GM04503 (cell line): ENCODE measurements at regions not wholly inside any gene's neighbourhood (a gene's known extent, or its start where the extent isn't known, plus 50 kb on each side); places are given as distances from the start of the nearest gene placed in this dataset.
A peak's percentile ranks its signal among the peaks of the same experiment; 100 is the strongest.
"Not testable (repeated sequence)": the region's sequence is repeated elsewhere in the genome, so short reads cannot be mapped to it uniquely, and the experiment has no call there.

ENCODE experiments used
- DNase-seq: peaks from one replicate; pipeline ENCODE4 v3.0.0-alpha.2; 2012; ENCODE audit warnings: low read depth

DNA sequence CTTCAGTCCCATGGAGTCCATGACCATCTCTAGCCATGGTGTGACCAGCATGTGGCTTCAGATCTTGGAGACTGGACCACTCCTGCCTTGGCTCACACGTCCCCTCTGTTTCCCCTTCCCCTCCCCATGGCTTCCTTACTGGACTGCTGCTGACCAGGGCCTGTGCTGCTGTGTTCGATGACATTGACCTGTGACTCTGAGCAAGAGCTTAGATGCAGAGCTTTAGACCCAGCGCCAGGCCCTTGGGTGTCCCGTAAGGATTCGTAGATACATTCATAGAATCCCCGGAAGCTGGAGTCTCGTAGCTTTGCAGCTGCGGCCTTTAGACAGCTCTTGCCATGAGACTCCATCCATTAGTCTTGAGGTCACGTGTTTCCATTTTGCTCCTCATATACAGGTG, 96.3 kb downstream of the NPIPB11 start:
- DNase-seq: not testable (repeated sequence)

DNA sequence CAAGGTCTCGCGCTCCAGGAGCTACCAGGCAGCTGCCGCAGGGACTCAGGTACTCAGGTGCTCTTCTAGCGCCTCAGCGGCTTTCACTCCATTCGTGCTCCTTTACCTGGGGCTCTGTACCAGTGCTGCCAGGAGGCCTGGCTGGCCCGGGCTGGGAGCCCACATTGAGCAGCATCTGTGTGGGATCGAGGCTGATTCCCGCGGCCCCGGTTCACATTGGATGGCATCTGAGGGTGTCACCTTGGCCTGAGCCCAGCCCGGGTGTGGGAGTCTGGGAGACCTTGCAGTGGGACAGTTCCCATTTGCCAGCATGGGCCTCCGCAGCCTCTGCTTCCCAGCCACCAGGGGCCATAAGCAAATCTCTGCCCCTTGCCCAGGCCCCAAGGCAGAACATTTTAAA, 96.9 kb downstream of the NPIPB11 start:
- DNase-seq: not testable (repeated sequence)

DNA sequence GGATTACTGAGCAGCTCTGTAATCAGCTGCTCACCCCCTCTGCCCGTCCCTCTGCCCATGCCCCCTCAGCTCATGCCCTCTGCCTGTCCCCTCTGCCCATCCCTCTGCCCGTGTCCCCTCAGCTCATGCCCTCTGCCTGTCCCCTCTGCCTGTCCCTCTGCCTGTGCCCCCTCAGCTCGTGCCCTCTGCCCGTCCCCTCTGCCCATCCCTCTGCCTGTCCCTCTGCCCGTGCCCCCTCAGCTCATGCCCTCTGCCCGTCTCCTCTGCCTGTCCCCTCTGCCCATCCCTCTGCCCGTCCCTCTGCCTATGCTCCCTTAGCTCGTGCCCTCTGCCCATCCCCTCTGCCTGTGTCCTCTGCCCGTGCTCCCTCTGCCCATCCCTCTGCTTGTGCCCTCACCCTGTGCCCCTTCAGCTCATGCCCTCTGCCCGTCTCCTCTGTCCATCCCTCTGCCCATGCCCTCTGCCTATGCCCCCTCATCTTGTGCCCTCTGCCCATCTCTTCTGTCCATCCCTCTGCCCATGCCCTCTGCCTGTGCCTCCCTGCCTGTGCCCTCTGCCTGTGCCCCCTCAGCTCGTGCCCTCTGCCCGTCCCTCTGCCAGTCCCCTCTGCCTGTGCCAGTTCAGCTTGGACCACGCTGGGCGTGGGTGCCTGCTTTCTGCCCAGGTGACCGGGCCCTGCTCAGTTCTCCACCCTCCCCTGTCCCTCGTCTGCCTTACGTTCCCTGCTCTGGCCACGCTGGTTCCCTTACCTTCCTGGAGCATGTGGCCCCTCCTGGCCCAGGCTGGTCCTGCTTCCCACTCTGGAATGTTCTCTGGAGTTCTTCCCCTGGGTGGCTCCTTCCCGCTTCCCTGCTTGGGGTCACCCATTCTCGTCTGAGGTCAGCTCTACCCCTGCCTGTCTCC, 97.6 kb downstream of the NPIPB11 start:
- no peak for DNase-seq

DNA sequence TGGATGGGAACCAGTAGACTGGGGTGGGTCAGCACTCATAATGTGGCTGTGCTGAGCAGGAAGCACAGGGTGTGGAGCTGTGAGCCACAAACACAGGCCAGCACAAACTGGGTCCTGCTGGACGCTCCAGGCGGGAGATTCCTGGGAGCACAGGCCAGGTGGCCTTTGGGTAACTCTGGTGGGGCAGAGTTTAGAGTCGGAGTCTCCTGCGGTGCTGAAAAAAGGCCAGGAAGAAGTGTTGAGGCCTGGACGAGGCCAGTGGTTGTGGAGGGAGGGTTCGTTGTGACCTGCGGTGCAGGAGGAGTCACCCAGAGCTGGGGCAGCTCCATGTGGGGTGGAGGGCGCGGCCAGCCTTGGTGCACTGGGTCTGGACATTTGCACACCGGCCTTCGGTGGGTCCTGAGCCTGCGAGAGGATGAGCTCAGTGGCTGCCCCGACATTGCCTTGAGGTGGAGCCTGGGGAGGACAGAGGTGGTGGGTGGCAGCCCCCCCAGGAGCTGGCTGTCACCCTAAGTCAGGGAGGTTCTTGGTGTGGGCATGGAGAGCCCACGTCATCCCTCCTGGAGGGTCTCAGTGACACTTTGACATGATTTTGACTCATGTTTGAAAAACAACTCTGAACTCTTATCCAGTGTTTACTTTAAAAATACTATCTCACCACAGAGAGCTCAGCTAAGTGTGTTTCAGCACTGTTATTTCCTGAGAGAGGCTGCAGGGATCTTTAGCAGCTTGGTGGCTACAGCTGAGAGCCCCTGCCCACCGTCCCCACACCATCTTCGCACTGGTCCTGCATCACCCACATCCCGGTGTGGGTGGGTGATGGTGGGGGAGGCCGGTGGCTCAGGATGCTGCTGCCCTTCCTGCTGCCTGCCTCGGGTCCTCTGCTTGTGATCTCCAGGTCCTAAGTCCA, 98.7 kb downstream of the NPIPB11 start:
- no peak for DNase-seq

DNA sequence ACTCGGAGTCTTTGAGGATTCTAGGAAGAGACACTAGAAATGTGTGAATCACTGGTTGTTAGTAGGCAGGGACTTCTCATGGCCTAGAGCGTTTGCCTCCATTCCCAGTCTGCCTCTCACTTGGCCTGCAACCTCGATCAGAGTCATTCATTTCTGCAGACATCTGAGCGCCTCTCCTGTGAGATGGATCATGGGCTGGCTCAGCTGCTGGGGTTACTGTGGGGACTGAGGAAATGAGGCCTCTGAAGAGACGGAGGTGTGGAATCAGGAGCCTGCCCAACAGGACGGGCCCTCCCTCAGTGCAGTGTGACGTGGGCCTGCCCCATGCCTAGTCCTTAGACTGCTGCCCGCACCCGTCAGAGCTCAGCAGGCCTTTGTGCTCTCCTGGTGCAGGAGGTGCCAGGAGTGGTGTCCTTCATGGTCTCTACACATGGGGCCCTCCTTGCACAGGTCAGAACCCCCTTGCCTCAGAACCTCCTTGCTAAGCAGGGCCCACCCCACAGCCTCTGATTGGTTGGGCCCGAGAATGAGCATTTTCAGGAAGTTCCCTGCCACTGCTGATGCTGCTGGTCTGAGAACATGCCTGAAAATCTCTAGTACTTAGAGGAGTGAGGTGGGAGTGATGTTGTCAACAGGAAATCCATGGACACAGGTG, 99.4 kb downstream of the NPIPB11 start:
- DNase-seq: no peak

DNA sequence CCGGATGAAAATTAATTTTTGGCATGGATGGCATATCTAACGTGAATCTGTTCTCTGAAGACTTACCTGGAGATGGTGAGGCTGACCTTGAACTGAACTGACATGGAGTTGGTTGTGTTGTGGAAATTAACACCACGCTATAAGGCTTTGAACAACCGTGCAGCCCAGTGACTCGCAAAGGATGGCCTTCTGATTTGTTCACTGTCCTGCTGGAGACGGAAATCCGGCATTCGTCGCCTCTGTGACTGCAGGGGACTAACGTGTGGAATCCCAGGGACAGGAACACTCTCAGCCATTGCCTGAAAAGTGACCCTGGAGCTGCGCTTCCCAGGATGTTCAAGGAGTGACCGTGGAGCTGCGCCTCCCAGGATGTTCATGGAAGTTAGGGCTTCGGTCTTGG, 100.3 kb downstream of the NPIPB11 start:
- no peak for DNase-seq

DNA sequence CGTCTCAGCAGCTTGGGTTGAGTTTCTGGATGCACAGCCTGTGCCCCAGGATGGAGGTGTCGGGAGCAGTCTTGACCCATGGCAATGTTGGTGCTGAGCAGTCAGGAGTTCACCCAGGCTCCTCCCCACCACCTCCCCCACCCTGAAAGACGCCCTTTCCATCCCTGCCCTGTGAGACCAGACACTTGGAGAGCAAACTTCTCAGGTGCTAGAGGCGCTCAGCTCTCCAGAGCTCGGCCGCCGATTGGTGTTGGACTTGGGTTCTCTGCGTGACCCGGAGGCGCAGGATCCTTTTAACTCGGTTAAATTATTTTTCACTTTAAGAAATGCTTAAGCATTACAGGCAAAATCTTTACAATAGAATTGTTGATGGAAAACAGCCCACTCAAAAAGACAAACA, 101.5 kb downstream of the NPIPB11 start:
- DNase-seq: not testable (repeated sequence)

DNA sequence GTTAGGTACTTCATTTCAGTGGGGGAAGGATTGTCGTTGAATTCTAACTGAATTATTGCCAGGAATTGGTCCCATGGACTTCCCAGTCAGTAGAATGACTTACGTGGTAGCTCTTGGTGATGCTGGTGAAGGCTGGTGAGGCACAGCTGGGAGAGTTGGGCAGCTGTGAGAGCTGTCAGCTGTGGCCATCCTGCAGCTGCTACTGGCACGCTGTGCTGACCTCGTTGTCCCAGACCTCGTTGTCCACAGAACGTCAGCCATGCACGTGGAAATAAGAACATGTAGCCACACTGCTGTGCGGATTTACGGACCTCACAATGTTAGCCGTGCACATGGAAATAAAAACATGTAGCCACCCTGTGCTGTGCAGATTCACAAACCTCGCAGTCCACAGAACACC, 102.3 kb downstream of the NPIPB11 start:
- DNase-seq: no peak

DNA sequence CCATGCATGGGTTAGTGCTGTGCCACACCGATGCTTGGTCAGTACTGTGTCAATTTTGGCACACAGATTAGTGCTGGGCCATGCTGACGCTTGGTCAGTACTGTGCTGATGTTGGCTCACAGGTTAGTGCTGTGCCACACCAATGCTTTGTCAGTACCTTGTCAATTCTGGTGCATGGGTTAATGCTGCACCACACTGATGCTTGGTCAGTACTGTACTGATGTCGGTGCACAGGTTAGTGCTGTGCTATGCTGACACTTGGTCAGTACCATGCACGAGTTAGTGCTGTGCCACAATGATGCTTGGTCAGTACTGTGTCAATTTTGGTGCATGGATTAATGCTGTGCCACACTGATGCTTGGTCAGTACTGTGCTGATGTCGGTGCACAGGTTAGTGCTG, 103.0 kb downstream of the NPIPB11 start:
- DNase-seq: no peak

DNA sequence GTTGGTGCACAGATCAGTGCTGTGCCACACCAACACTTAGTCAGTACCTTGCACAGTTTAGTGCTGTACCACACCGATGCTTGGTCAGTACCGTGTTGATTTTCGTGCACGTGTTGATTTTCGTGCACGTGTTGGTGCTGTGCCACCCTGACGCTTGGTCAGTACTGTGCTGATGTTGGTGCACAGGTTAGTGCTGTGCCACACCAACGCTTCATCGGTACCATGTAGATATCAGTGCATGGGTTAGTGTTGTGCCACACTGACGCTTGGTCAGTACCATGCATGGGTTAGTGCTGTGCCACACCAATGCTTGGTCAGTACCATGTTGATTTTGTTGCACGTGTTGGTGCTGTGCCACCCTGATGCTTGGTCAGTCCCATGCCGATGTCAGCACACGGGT, 103.5 kb downstream of the NPIPB11 start:
- no peak for DNase-seq

DNA sequence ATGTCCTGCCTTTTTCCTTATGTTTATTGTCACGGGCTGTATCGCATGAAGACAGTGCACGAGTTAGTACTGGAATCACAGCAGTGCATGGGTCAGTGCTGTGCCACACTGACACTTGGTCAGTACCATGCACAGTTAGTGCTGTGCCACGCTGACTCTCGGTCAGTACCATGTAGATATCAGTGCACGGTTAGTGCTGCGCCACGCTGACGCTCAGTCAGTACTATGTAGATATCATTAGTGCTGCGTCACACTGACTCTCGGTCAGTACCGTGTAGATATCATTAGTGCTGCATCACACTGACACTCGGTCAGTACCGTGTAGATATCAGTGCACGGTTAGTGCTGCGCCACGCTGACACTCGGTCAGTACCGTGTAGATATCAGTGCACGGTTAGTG, 104.1 kb downstream of the NPIPB11 start:
- not testable (repeated sequence) for DNase-seq

DNA sequence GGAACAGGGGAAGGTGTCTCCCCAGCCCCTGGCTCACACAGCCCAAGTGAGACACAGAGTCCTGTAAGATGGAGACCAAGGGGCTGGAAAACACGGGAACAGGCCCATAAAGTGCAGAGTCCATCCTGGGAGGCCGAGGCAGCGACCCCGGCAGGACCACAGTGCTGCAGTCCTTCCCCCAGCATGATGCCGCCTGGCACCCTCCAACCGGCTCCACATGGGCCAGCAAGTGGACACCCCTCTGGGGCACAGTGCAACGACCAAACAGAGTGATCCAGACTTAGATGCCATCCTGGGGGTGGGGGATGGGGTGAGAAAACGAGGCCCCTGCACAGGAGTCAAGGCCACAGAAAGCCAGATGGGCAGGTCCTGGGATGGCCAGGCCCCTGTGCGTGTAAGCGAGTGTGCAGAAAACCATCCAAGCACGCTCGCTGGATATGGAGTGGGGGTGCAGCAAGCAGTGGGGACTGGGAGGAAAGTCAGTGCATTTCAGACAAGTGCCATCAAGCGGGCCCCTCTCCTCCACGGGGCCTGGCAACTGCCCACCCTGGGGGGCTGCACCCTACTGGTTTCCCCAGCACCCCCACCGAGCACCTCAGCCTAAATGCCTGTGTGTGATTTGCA, 104.7 kb downstream of the NPIPB11 start:
- DNase-seq: not testable (repeated sequence)

DNA sequence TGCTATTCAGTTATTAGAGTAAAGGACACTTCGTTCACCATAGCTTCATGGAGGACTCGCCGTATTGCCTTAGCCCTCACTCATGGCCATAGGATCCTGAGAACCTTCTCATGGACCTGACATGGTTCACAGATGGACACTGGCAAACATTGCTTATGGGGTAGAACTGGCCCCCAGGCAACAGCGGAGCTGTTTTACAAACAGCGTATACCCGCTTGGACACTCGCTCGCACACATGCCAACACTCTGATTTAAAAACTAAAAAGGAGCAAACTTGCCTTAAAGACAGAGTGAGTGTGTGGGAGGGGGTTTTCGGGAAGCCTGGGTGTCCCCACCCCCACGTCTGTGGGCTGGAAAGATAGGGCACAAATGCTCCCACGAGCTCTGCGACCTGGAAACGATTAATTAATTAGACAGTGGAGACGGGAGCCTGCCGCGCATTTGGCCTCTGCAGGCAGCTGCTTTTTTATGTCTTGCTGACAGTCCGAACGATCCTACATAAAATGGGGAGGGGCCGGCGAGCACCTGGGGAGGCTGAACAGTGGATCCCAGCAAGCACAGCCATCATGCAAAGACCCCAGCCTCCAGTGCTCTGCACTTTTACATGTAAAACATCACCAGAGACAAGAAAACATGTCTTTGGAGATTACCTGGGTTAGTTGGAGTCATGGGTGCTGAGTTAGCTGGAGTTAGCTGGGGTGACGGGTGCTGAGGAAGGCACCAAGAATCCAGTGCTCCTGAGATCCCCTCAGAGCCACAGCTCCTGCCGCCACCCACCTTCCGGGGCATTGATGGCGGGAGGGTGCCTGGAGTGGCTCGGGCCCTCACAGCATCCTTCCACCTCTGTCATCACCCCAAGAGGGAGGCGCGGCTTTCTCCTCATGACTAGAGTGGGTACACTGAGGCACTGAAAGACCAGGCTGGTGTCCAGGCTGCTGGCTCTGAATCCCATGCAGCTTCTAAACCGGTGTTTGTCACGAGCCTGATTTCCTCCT, 105.7 kb downstream of the NPIPB11 start:
- not testable (repeated sequence) for DNase-seq

DNA sequence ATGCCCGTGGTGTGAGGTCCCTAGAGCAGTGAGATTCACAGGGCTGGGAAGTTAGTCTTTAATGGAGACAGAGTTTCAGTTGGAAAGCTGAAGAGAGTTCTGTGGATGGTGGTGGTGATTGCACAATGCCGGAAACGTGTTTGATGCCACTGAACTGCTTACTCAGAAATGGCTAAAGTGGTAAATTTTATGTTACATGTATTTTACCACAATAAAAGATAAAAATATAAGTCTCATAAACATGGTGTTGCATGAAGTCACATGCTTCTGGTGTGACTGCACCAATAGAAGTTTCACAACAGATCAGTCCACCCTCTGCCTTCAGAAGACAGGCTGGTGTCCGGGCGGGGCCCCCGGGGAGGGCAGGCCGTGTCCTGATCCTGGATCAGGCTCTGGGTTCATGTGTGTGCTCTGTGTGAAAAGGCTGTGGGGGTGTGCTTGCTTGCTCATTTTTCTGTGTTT, 106.5 kb downstream of the NPIPB11 start:
- DNase-seq: peak; percentile 37

DNA sequence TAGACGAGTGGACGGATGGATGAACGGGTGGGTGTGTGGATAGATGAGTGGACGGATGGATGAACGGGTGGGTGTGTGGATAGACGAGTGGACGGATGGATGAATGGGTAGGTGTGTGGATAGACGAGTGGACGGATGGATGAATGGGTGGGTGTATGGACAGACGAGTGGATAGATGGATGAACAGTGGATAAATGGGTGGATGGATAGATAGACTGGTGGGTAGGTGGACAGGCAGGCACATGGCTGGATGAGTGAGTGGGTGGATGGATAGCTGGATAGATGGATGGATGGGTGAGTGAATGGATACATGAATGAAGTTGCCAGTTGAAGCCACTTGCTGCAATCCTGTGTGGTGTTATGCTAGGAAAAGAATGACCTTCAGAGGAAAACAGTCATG, 107.5 kb downstream of the NPIPB11 start:
- not testable (repeated sequence) for DNase-seq

DNA sequence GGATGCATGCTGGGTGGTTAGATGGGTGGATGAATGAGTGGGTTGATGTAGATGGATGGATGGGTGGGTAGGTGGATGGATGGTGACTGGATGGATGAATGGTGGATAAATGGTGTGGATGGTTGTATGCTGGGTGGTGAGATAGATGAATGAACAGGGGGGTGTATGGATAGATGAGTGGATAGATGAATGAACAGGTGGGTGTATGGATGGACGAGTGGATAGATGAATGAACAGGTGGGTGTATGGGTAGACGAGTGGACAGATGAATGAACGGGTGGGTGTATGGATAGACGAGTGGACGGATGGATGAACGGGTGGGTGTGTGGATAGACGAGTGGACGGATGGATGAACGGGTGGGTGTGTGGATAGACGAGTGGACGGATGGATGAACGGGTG, 108.2 kb downstream of the NPIPB11 start:
- not testable (repeated sequence) for DNase-seq

DNA sequence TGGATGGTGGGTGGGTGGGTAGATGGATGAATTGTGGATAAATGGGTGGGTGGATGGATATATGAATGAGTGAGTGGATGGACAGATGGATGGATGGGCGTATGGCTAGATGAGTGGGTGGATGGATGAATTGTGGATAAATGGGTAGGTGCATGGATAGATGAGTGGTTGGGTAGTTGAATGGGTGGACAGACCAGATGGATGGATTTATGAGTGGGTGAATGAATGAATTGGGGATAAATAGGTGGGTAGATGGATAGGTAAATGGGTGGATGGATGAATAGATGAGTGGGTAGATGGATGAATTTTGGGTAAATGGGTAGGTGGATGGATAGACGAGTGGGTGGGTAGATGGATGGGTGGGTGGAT, 108.7 kb downstream of the NPIPB11 start:
- not testable (repeated sequence) for DNase-seq

DNA sequence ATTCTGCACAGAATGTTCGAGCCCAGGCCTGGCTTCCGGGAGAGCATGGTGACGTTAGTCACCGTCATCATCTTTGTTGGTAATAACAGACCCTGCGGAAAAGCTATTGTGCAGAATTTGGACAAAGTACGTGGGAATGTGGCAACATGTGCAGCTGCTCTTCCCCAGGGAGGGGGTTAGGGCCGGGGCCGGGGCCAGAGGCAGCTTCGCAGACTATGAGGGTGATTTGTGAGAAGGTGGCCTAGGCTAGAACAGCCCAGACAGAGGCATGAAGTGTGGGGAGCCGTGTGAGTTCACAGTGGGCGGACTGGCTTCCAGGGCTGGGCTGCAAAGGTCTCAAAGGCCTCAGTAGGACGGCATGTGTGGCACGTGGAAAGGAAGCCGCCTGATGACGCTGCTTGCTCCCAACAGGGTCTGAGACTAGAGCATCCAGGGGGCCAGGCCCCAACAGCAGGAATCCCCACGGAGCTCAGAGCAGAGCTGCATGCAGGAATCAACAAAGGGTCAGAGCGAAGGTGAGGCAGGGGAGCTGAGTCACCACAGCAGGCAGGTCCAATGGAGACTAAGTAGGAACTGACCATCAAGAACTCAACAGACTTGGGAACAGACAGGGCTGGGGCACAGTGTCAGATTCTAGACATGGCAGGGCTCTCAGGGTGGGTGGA, 109.2 kb downstream of the NPIPB11 start:
- not testable (repeated sequence) for DNase-seq

DNA sequence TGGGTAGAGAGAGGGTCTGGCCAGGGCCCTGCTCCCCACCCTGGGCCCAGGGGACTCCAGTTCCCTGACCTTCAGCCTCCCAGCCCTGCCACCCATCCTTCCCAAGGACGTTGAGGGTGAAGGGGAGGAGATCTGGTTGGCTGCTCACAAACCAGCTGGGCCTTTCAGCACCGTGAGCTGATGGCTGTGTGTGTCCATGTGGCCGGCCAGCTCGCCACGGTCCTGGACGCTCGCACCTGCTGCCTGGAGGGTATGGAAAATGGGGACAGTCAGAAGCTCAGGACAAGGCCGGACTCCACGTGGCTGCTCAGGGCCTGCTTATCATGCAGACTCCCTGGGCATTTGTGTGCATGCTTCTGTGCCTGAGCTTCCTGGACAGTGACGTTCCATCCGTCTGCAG, 110.3 kb downstream of the NPIPB11 start:
- DNase-seq: not testable (repeated sequence)
